IMR-90 (cell line): ENCODE measurements at regions not wholly inside any gene's neighbourhood (a gene's known extent, or its start where the extent isn't known, plus 50 kb on each side); places are given as distances from the start of the nearest gene placed in this dataset.

Source experiments
- ATAC-seq: fragments of 200-7000 bp; cut with Tn5 transposase; 2 replicates; pipeline ENCODE4 v1.9.1; 2020; ENCODE audit warnings: low read depth, mild to moderate bottlenecking, moderate library complexity
- BruUV-seq: library from RNA; stranded (reverse); fragments of 400-500 nt; replicated peaks from 2 replicates; lab custom pipeline; 2021; lab: Mats Ljungman, UMichigan
- CTCF ChIA-PET: fragments of 300-600 bp; formaldehyde crosslinking; extraction: SDS; loops from one replicate; lab custom pipeline; 2021; ENCODE audit warnings: antibody characterized with exemption; lab: Yijun Ruan, JAX
- POLR2A ChIA-PET: fragments of 300-600 bp; sonication (Branson Sonifier 250); formaldehyde crosslinking; loops from one replicate; lab custom pipeline; 2022; ENCODE audit warnings: antibody characterized with exemption; ENCODE audit not compliant: unreplicated experiment; lab: Charles Lee
- DNase-seq: peaks from one replicate; pipeline ENCODE4 v3.0.0; 2013
- H2AFZ ChIP-seq: replicated peaks from 2 replicates; pipeline ENCODE3; 2013; ENCODE audit warnings: low read length, mild to moderate bottlenecking; ENCODE audit not compliant: poor library complexity
- H2AK5ac ChIP-seq: 2 replicates; pipeline ENCODE4 v1.6.1; 2013; ENCODE audit warnings: low read depth, low read length, inconsistent platforms
- H2AK9ac ChIP-seq: replicated peaks from 2 replicates; pipeline ENCODE3; 2013; ENCODE audit warnings: mild to moderate bottlenecking, low read depth, low read length, moderate library complexity; ENCODE audit not compliant: poor library complexity
- H2BK120ac ChIP-seq: 2 replicates; pipeline ENCODE4 v1.6.1; 2013; ENCODE audit warnings: low read depth, low read length, inconsistent platforms
- H2BK15ac ChIP-seq: 3 replicates; pipeline ENCODE4 v1.6.1; 2013; ENCODE audit warnings: low read depth, low read length, inconsistent platforms
- H2BK20ac ChIP-seq: 2 replicates; pipeline ENCODE4 v1.6.1; 2013; ENCODE audit warnings: low read depth, mild to moderate bottlenecking, inconsistent platforms, low read length, moderate library complexity
- H2BK5ac ChIP-seq: 2 replicates; pipeline ENCODE4 v1.6.1; 2013; ENCODE audit warnings: mild to moderate bottlenecking, low read depth, low read length, inconsistent platforms; ENCODE audit not compliant: poor library complexity, severe bottlenecking
- H3K14ac ChIP-seq: replicated peaks from 2 replicates; pipeline ENCODE4 v1.6.1; 2013; ENCODE audit warnings: low read depth, low read length, inconsistent platforms
- H3K18ac ChIP-seq: 2 replicates; pipeline ENCODE4 v1.6.1; 2013; ENCODE audit warnings: low read depth, low read length, control low read depth
- H3K23ac ChIP-seq: 2 replicates; pipeline ENCODE4 v1.6.1; 2013; ENCODE audit warnings: low read depth, low read length, inconsistent platforms
- H3K27ac ChIP-seq: 2 replicates; pipeline ENCODE4 v1.5.1; 2013; ENCODE audit warnings: mild to moderate bottlenecking, control low read depth, low read length; ENCODE audit not compliant: insufficient read depth
- H3K27me3 ChIP-seq: 2 replicates; pipeline ENCODE4 v1.6.1; 2013; ENCODE audit warnings: low read length; ENCODE audit not compliant: control insufficient read depth, insufficient read depth
- H3K36me3 ChIP-seq: 2 replicates; pipeline ENCODE4 v1.6.1; 2013; ENCODE audit warnings: low read length, mixed read lengths; ENCODE audit not compliant: control insufficient read depth, insufficient read depth
- H3K4ac ChIP-seq: 2 replicates; pipeline ENCODE4 v1.6.1; 2013; ENCODE audit warnings: low read depth, low read length, inconsistent platforms
- H3K4me1 ChIP-seq: 2 replicates; pipeline ENCODE4 v1.6.1; 2013; ENCODE audit warnings: low read length, mixed read lengths; ENCODE audit not compliant: control insufficient read depth, insufficient read depth
- H3K4me2 ChIP-seq: 2 replicates; pipeline ENCODE4 v1.6.1; 2013; ENCODE audit warnings: low read depth, mild to moderate bottlenecking, control low read depth, low read length, moderate library complexity
- H3K4me3 ChIP-seq: 2 replicates; pipeline ENCODE4 v1.5.1; 2013; ENCODE audit warnings: low read depth, mild to moderate bottlenecking, control low read depth, low read length, moderate library complexity; ENCODE audit not compliant: insufficient read depth
- H3K56ac ChIP-seq: 2 replicates; pipeline ENCODE4 v1.6.1; 2013; ENCODE audit warnings: low read length, inconsistent platforms; ENCODE audit not compliant: insufficient read depth; ENCODE audit errors: extremely low read depth
- H3K79me1 ChIP-seq, 2 experiments: 2 replicates each; pipeline ENCODE4 v1.6.1; 2013; ENCODE audit warnings: low read length in 2 of 2, inconsistent platforms in 1 of 2, low read depth in 1 of 2
- H3K9ac ChIP-seq: 2 replicates; pipeline ENCODE4 v1.6.1; 2013; ENCODE audit warnings: low read depth, low read length, control low read depth
- H3K9me1 ChIP-seq: 2 replicates; pipeline ENCODE4 v1.6.1; 2013; ENCODE audit warnings: low read length, inconsistent platforms; ENCODE audit not compliant: insufficient read depth
- H3K9me3 ChIP-seq: 2 replicates; pipeline ENCODE4 v1.6.1; 2013; ENCODE audit warnings: low read length; ENCODE audit not compliant: control insufficient read depth, insufficient read depth
- H4K20me1 ChIP-seq: 2 replicates; pipeline ENCODE4 v1.6.1; 2013; ENCODE audit warnings: low read length, inconsistent platforms; ENCODE audit not compliant: insufficient read depth
- H4K5ac ChIP-seq: 2 replicates; pipeline ENCODE4 v1.6.1; 2013; ENCODE audit warnings: mild to moderate bottlenecking, low read depth, low read length, control low read depth
- H4K8ac ChIP-seq, 2 experiments: 2 replicates each; pipeline ENCODE4 v1.6.1; 2013; ENCODE audit warnings: low read depth in 2 of 2, low read length in 2 of 2, control low read depth in 1 of 2, inconsistent platforms in 1 of 2
- H4K91ac ChIP-seq: 2 replicates; pipeline ENCODE4 v1.6.1; 2013; ENCODE audit warnings: low read depth, low read length, inconsistent platforms; ENCODE audit not compliant: insufficient read depth
- CEBPB ChIP-seq: IDR thresholded peaks from 2 replicates; pipeline ENCODE4 v1.6.1; 2012; ENCODE audit warnings: low read depth, low read length, improper control_type of control experiment
- RFX5 ChIP-seq: IDR thresholded peaks from 2 replicates; pipeline ENCODE4 v1.8.0; 2012; ENCODE audit warnings: low read depth, mild to moderate bottlenecking, low read length, moderate library complexity
- SMC3 ChIP-seq: fragments of 150-350 bp; IDR thresholded peaks from 2 replicates; pipeline ENCODE4 v1.6.1; 2016; ENCODE audit warnings: low read depth, mild to moderate bottlenecking, antibody characterized with exemption, low read length, moderate library complexity
- WGBS, 2 experiments: methylation state at CpG; one replicate each; pipeline versions ENCODE4 v1.1.5 to v1.1.7; 2013; ENCODE audit warnings: missing lambda C conversion rate in 2 of 2; ENCODE audit not compliant: insufficient read length in 1 of 2; ENCODE audit errors: extremely low coverage in 2 of 2; 5-methylcytosine and 5-hydroxymethylcytosine counted together
- dilution Hi-C: fragments of 300-500 bp; cut with HindIII; formaldehyde crosslinking; loops from one replicate; pipeline ENCODE4 v1.14.3; 2018; ENCODE audit warnings: low sequenced_read_pairs; ENCODE audit not compliant: unreplicated experiment
- in situ Hi-C: fragments of 300-500 bp; cut with MboI; formaldehyde crosslinking; loops from 3 replicates; pipeline ENCODE4 v1.14.3; 2019; ENCODE audit warnings: low sequenced_read_pairs, inconsistent platforms, mixed read lengths
- intact Hi-C: fragments of 100-400 bp; cut with micrococcal nuclease; formaldehyde crosslinking; loops from 2 replicates; pipeline ENCODE4 v1.10.0; 2022

- H3K4me3 ChIP-seq, result no peak overlapping the region
- no peaks in the 10 kb centered on the region for H3K9me1 ChIP-seq
- H3K4me1 ChIP-seq, result no peaks in the 10 kb centered on the region
- no peak for DNase-seq
- no peak overlapping the region for H3K23ac ChIP-seq
- no peak overlapping the region for H4K5ac ChIP-seq
- H3K36me3 ChIP-seq, result no peaks in the 10 kb centered on the region
- H4K8ac ChIP-seq, result no peak overlapping the region
- no peak overlapping the region for H3K4ac ChIP-seq
- no TSS peak for BruUV-seq
- no peak overlapping the region for H3K9ac ChIP-seq
- H4K91ac ChIP-seq, result no peak overlapping the region
- in situ Hi-C loops, result no loop called here
- H2BK5ac ChIP-seq, result no peak overlapping the region
- H2BK15ac ChIP-seq, result no peak overlapping the region
- H3K9me3 ChIP-seq, result no peaks in the 10 kb centered on the region
- H3K18ac ChIP-seq, result no peak overlapping the region
- no peaks in the 10 kb centered on the region for H3K27me3 ChIP-seq
- H3K27ac ChIP-seq, result no peak overlapping the region
- no peak overlapping the region for H2BK20ac ChIP-seq
- H2BK120ac ChIP-seq, result no peak overlapping the region
- no peak overlapping the region for H2AK5ac ChIP-seq
- no peak for TF ChIP-seq CEBPB
- no peak for TF ChIP-seq RFX5
- no peak for TF ChIP-seq SMC3
- H2AFZ ChIP-seq, result no peak overlapping the region
- ChIA-PET POLR2A (no interaction called here), CTCF (no interaction called here)
- H4K20me1 ChIP-seq, result no peaks in the 10 kb centered on the region
- H3K79me1 ChIP-seq, result no peaks in the 10 kb centered on the region
- no peak overlapping the region for H3K56ac ChIP-seq
- no peak for ATAC-seq
- H3K4me2 ChIP-seq, result no peak overlapping the region
- no peak overlapping the region for H2AK9ac ChIP-seq
- intact Hi-C loops, result no loop called here
- 88% methylated on average over 2 of the region's 4 CpGs; no CpG with 5 or more reads in 1 of the 2 experiments for WGBS, 2 experiments
- dilution Hi-C loops, result no loop called here
- H3K14ac ChIP-seq, result no peak overlapping the region
Measured at GRCh38 chr4:18937080-18937479, 915.5 kb upstream of the LCORL start.
